K562 (cell line): ENCODE measurements at regions not wholly inside any gene's neighbourhood (a gene's known extent, or its start where the extent isn't known, plus 50 kb on each side); places are given as distances from the start of the nearest gene placed in this dataset.

Experiments used
- ATAC-seq: fragments of 200-7000 bp; cut with Tn5 transposase; 3 replicates; pipeline ENCODE4 v1.9.1; 2020; ENCODE audit warnings: moderate library complexity
- BruUV-seq: library from RNA; stranded (reverse); fragments of 400-500 nt; replicated peaks from 2 replicates; lab custom pipeline; 2021; lab: Mats Ljungman, UMichigan
- CTCF ChIA-PET: fragments of 300-600 bp; formaldehyde crosslinking; extraction: SDS; loops from one replicate; lab custom pipeline; 2021; ENCODE audit warnings: low intra/inter-chr PET ratio; lab: Yijun Ruan, JAX
- POLR2A ChIA-PET: fragments of 300-600, 350-650 bp; sonication (Branson Sonifier 250); formaldehyde crosslinking; extraction: SDS; loops from one replicate; lab custom pipeline; 2021; ENCODE audit warnings: antibody characterized with exemption, inconsistent platforms; lab: Yijun Ruan, JAX
- DNase-seq, 4 experiments: peaks; one replicate each; pipeline versions ENCODE4 v3.0.0 to v3.0.0-alpha.2; 2011 to 2018; ENCODE audit warnings: low spot score in 3 of 4, mixed read lengths in 3 of 4; ENCODE audit errors: extremely low read depth in 1 of 4
- FAIRE-seq: peaks from 2 replicates; lab custom pipeline; 2011; peaks lifted over from hg19 to GRCh38; lab: Jason Lieb, UNC
- H2AFZ ChIP-seq: 2 replicates; pipeline ENCODE4 v1.6.0; 2011; ENCODE audit warnings: low read depth, low read length, control low read depth, inconsistent platforms
- H3K27ac ChIP-seq: fragments of 200-600 bp; 3 replicates; pipeline ENCODE4 v1.8.0; 2011; ENCODE audit warnings: low read depth, mild to moderate bottlenecking, control low read depth, inconsistent platforms, low read length, moderate library complexity, mixed read lengths; ENCODE audit errors: extremely low read depth
- H3K27me3 ChIP-seq, 2 experiments: fragments of 300-600 bp in 1 of 2; 2 replicates in 1 of 2; 3 replicates in 1 of 2; pipeline versions ENCODE4 v1.6.0 to v1.8.0; 2011; ENCODE audit warnings: inconsistent platforms in 2 of 2, low read length in 2 of 2, mild to moderate bottlenecking in 1 of 2, mixed read lengths in 1 of 2, moderate library complexity in 1 of 2; ENCODE audit not compliant: control insufficient read depth in 2 of 2, insufficient read depth in 2 of 2
- H3K36me3 ChIP-seq: fragments of 300-600 bp; 3 replicates; pipeline ENCODE4 v1.8.0; 2011; ENCODE audit warnings: mild to moderate bottlenecking, low read length, inconsistent platforms; ENCODE audit not compliant: control insufficient read depth, insufficient read depth
- H3K4me1 ChIP-seq, 2 experiments: fragments of 200-600 bp in 1 of 2; replicated peaks in 1 of 2; 2 replicates in 1 of 2; 3 replicates in 1 of 2; pipeline versions ENCODE4 v1.5.1 to v1.8.0; 2011; ENCODE audit warnings: inconsistent platforms in 2 of 2, low read length in 2 of 2, mild to moderate bottlenecking in 1 of 2, mixed read lengths in 1 of 2, moderate library complexity in 1 of 2; ENCODE audit not compliant: control insufficient read depth in 2 of 2, insufficient read depth in 2 of 2
- H3K4me2 ChIP-seq: 2 replicates; pipeline ENCODE4 v1.6.1; 2011; ENCODE audit warnings: low read length, control low read depth, inconsistent platforms, mixed read lengths; ENCODE audit not compliant: insufficient read depth
- H3K4me3 ChIP-seq: fragments of 200-600 bp; sonication (generic), shearing (Covaris generic); 2 replicates; pipeline ENCODE4 v1.5.1; 2016; ENCODE audit warnings: control low read depth, inconsistent platforms
- H3K79me2 ChIP-seq: fragments of 200-600 bp; 3 replicates; pipeline ENCODE4 v1.8.0; 2011; ENCODE audit warnings: low read length, inconsistent platforms; ENCODE audit not compliant: control insufficient read depth, insufficient read depth
- H3K9ac ChIP-seq, 2 experiments: 2 replicates each; pipeline versions ENCODE4 v1.6.0 to v1.6.1; 2011; ENCODE audit warnings: low read depth in 2 of 2, low read length in 2 of 2, control low read depth in 1 of 2, inconsistent platforms in 1 of 2, mild to moderate bottlenecking in 1 of 2, mixed read lengths in 1 of 2; ENCODE audit not compliant: insufficient read depth in 1 of 2
- H3K9me1 ChIP-seq: one replicate; pipeline ENCODE4 v1.6.0; 2011; ENCODE audit warnings: inconsistent platforms, mild to moderate bottlenecking, low read length, moderate library complexity; ENCODE audit not compliant: control insufficient read depth, insufficient read depth
- H3K9me3 ChIP-seq: replicated peaks from 2 replicates; pipeline ENCODE4 v1.5.1; 2011; ENCODE audit warnings: low read depth, low read length, inconsistent platforms; ENCODE audit not compliant: control insufficient read depth, insufficient read depth
- H4K20me1 ChIP-seq: replicated peaks from 2 replicates; pipeline ENCODE4 v1.6.1; 2011; ENCODE audit warnings: low read length, inconsistent platforms, mixed read lengths; ENCODE audit not compliant: control insufficient read depth, insufficient read depth
- C11orf30 ChIP-seq: fragments of 450-650 bp; IDR thresholded peaks from 2 replicates; pipeline ENCODE4 v1.6.1; 2016; ENCODE audit warnings: low read depth, mild to moderate bottlenecking
- RFX1 ChIP-seq: fragments of 450-650 bp; IDR thresholded peaks from 2 replicates; pipeline ENCODE4 v1.6.1; 2016; ENCODE audit warnings: mild to moderate bottlenecking, moderate library complexity
- SP2 ChIP-seq: IDR thresholded peaks from 2 replicates; pipeline ENCODE4 v1.6.1; 2011; ENCODE audit warnings: mild to moderate bottlenecking, low read depth, low read length, moderate library complexity; ENCODE audit not compliant: poor library complexity, severe bottlenecking; ENCODE audit errors: extremely low read depth
- XRCC3 ChIP-seq: fragments of 450-650 bp; IDR thresholded peaks from 2 replicates; pipeline ENCODE4 v1.6.1; 2017; ENCODE audit warnings: mild to moderate bottlenecking, moderate library complexity
- ZFPM2 ChIP-seq: fragments of 250-450 bp; sonication (Bioruptor Pico); IDR thresholded peaks from 2 replicates; pipeline ENCODE4 v1.5.1; 2022; ENCODE audit warnings: mild to moderate bottlenecking
- ZNF354B ChIP-seq: fragments of 250-450 bp; sonication (Bioruptor Pico); IDR thresholded peaks from 2 replicates; pipeline ENCODE4 v1.4.0; 2020
- ZNF76 ChIP-seq: fragments of 250-450 bp; sonication (Bioruptor Pico); IDR thresholded peaks from 2 replicates; pipeline ENCODE4 v1.4.0; 2020; ENCODE audit warnings: mild to moderate bottlenecking, moderate library complexity, borderline replicate concordance
- WGBS: fragments of 100-300 bp; shearing (Covaris generic); methylation state at CpG from one replicate; pipeline ENCODE4 v1.1.6; 2016; ENCODE audit warnings: low coverage, mixed read lengths; ENCODE audit not compliant: insufficient coverage; ENCODE audit errors: missing lambda C conversion rate; 5-methylcytosine and 5-hydroxymethylcytosine counted together
- in situ Hi-C: fragments of 300-500 bp; cut with MboI; formaldehyde crosslinking; loops from 4 replicates; pipeline ENCODE4 v1.15.0; 2018; ENCODE audit warnings: inconsistent platforms, mixed read lengths
- intact Hi-C: fragments of 100-400 bp; cut with micrococcal nuclease; formaldehyde crosslinking; loops from 2 replicates; pipeline ENCODE4 v1.14.2; 2022
- TF ChIP-seq, protein P1 (sequence below): fragments of 450-650 bp; formaldehyde crosslinking; IDR thresholded peaks from 2 replicates; pipeline ENCODE4 v1.4.0; 2020; ENCODE audit warnings: mild to moderate bottlenecking, moderate library complexity
- TF ChIP-seq, protein P2 (sequence below): fragments of 250-450 bp; sonication (Bioruptor Pico); IDR thresholded peaks from 2 replicates; pipeline ENCODE4 v1.5.0; 2020; ENCODE audit warnings: mild to moderate bottlenecking
- TF ChIP-seq, protein P3 (sequence below): fragments of 450-650 bp; formaldehyde crosslinking; IDR thresholded peaks from 2 replicates; pipeline ENCODE4 v1.4.0; 2022; ENCODE audit warnings: missing genetic modification characterization
- TF ChIP-seq, protein P4 (sequence below): fragments of 450-650 bp; IDR thresholded peaks from 2 replicates; pipeline ENCODE4 v1.6.1; 2018; ENCODE audit warnings: mild to moderate bottlenecking, low read depth; ENCODE audit not compliant: partially characterized antibody
- TF ChIP-seq, protein P5 (sequence below): fragments of 250-450 bp; sonication (Bioruptor Pico); IDR thresholded peaks from 2 replicates; pipeline ENCODE4 v1.5.0; 2020; ENCODE audit warnings: mild to moderate bottlenecking, borderline replicate concordance

DNA sequence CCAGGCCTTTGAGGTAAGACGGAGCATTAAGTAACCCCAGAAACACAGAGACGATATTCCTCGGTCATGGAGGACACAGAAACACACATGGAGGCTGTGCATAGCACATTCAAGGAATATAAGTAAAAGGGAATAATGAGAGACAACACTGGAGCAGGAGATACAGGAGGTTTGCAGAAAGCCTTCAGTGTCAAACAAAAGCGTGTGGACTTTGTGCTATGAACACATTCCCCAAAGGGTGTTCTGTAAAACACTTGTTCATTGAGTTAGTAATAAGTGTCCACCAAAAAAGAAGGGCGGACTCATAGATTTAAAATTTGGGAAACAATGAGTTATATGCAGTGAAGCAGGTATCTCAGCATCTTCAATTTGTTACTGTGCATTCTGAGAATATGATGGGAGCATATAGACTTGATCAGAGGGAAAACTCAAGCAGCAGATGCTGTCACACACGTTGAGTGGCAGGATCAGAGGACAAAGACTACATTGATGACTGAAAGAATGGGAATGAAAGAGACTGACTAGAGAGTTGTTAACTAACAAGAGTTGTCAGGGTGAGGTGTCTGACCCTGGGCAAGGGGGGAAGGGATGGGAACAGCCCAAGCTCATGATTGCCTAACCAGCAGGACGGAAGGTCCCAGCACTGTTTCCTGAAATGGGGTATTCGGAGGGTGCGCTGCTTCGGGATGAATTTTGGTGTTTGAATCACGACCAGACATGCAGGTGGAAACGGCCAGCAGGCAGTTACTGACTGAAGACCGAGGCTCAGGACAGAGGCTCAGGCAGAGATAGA, 85.2 kb upstream of the VIPR2 start (continued):
- TF ChIP-seq ZNF76 (CRISPR knock-in tag) (no peak), C11orf30 (no peak)
- TF ChIP-seq, protein P1, sequence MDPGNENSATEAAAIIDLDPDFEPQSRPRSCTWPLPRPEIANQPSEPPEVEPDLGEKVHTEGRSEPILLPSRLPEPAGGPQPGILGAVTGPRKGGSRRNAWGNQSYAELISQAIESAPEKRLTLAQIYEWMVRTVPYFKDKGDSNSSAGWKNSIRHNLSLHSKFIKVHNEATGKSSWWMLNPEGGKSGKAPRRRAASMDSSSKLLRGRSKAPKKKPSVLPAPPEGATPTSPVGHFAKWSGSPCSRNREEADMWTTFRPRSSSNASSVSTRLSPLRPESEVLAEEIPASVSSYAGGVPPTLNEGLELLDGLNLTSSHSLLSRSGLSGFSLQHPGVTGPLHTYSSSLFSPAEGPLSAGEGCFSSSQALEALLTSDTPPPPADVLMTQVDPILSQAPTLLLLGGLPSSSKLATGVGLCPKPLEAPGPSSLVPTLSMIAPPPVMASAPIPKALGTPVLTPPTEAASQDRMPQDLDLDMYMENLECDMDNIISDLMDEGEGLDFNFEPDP: no peak

DNA sequence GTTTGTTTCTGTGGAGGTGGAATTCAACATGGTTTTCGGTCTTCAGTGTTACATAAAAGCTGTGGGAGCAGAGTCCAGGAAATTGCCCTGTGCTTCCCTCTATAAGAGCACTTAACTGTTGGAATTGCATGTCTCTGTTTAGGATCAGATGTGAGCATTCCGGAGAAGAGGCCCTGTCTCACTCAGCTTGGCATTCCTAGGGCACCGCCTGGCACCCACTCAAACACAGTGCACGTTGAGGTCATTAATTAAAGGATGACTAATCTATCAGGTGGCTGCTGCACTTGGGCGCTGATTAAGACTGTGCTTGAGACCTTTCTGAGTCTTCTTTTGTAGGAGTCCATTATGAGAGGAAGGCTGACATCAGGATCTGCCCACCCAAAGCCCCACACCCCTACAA, 82.8 kb upstream of the VIPR2 start:
- no peak for FAIRE-seq
- Histone ChIP-seq H2AFZ (no peak overlapping the region), H3K79me2 (no peaks in the 10 kb centered on the region), H3K9me1 (no peaks in the 10 kb centered on the region), H3K9me3 (no peaks in the 10 kb centered on the region), H3K36me3 (no peaks in the 10 kb centered on the region), H3K4me2 (no peak overlapping the region), H3K9ac (no peak overlapping the region), H3K27ac (no peak overlapping the region), H4K20me1 (no peaks in the 10 kb centered on the region), H3K4me3 (no peak overlapping the region), H3K27me3 (peaks cover 59 to 76% of the 10 kb centered on the region in 2 experiments), H3K4me1 (peaks cover 0 to 6% of the 10 kb centered on the region in 2 experiments; a peak in 1 of 5 replicates)
- ChIA-PET POLR2A (no interaction called here), CTCF (no interaction called here)
- peak in 1 of 4 experiments; percentile 4 for DNase-seq
- no TSS peak for BruUV-seq
- WGBS: 0% methylated on average over 5 of the region's 5 CpGs
- intact Hi-C loops: no loop called here
- in situ Hi-C loops: no loop called here
- ATAC-seq: no peak
- TF ChIP-seq, protein P2, sequence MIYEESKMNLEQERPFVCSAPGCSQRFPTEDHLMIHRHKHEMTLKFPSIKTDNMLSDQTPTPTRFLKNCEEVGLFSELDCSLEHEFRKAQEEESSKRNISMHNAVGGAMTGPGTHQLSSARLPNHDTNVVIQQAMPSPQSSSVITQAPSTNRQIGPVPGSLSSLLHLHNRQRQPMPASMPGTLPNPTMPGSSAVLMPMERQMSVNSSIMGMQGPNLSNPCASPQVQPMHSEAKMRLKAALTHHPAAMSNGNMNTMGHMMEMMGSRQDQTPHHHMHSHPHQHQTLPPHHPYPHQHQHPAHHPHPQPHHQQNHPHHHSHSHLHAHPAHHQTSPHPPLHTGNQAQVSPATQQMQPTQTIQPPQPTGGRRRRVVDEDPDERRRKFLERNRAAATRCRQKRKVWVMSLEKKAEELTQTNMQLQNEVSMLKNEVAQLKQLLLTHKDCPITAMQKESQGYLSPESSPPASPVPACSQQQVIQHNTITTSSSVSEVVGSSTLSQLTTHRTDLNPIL (CRISPR knock-in tag): no peak
- TF ChIP-seq SP2 (no peak), XRCC3 (no peak), RFX1 (no peak), ZNF354B (CRISPR knock-in tag) (no peak), ZFPM2 (CRISPR knock-in tag) (no peak)
- TF ChIP-seq, protein P3, sequence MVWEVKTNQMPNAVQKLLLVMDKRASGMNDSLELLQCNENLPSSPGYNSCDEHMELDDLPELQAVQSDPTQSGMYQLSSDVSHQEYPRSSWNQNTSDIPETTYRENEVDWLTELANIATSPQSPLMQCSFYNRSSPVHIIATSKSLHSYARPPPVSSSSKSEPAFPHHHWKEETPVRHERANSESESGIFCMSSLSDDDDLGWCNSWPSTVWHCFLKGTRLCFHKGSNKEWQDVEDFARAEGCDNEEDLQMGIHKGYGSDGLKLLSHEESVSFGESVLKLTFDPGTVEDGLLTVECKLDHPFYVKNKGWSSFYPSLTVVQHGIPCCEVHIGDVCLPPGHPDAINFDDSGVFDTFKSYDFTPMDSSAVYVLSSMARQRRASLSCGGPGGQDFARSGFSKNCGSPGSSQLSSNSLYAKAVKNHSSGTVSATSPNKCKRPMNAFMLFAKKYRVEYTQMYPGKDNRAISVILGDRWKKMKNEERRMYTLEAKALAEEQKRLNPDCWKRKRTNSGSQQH: no peak
- TF ChIP-seq, protein P4, sequence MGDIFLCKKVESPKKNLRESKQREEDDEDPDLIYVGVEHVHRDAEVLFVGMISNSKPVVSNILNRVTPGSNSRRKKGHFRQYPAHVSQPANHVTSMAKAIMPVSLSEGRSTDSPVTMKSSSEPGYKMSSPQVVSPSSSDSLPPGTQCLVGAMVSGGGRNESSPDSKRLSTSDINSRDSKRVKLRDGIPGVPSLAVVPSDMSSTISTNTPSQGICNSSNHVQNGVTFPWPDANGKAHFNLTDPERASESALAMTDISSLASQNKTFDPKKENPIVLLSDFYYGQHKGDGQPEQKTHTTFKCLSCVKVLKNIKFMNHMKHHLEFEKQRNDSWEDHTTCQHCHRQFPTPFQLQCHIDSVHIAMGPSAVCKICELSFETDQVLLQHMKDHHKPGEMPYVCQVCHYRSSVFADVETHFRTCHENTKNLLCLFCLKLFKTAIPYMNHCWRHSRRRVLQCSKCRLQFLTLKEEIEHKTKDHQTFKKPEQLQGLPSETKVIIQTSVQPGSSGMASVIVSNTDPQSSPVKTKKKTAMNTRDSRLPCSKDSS: no peak
- TF ChIP-seq, protein P5, sequence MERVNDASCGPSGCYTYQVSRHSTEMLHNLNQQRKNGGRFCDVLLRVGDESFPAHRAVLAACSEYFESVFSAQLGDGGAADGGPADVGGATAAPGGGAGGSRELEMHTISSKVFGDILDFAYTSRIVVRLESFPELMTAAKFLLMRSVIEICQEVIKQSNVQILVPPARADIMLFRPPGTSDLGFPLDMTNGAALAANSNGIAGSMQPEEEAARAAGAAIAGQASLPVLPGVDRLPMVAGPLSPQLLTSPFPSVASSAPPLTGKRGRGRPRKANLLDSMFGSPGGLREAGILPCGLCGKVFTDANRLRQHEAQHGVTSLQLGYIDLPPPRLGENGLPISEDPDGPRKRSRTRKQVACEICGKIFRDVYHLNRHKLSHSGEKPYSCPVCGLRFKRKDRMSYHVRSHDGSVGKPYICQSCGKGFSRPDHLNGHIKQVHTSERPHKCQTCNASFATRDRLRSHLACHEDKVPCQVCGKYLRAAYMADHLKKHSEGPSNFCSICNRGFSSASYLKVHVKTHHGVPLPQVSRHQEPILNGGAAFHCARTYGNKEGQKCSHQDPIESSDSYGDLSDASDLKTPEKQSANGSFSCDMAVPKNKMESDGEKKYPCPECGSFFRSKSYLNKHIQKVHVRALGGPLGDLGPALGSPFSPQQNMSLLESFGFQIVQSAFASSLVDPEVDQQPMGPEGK (CRISPR knock-in tag): no peak
